PC-3 (cell line): ENCODE measurements at regions not wholly inside any gene's neighbourhood (a gene's known extent, or its start where the extent isn't known, plus 50 kb on each side); places are given as distances from the start of the nearest gene placed in this dataset.
"Not testable (repeated sequence)": the region's sequence is repeated elsewhere in the genome, so short reads cannot be mapped to it uniquely, and the experiment has no call there.

ENCODE experiments used
- ATAC-seq: fragments of 200-7000 bp; cut with Tn5 transposase; 2 replicates; pipeline ENCODE4 v1.9.1; 2020; ENCODE audit warnings: mild to moderate bottlenecking, moderate library complexity
- BruUV-seq: library from RNA; stranded (reverse); fragments of 400-500 nt; replicated peaks from 2 replicates; lab custom pipeline; 2021; lab: Mats Ljungman, UMichigan
- CTCF ChIA-PET: fragments of 300-600 bp; sonication (Branson Sonifier 250); formaldehyde crosslinking; loops from one replicate; lab custom pipeline; 2022; ENCODE audit warnings: antibody characterized with exemption; lab: Charles Lee
- POLR2A ChIA-PET: fragments of 300-600 bp; sonication (Branson Sonifier 250); formaldehyde crosslinking; loops from one replicate; lab custom pipeline; 2022; ENCODE audit warnings: antibody characterized with exemption; ENCODE audit not compliant: unreplicated experiment; lab: Charles Lee
- DNase-seq: peaks from one replicate; pipeline ENCODE4 v3.0.0-alpha.2; 2015
- H2AFZ ChIP-seq: fragments of 300-600 bp; sonication (generic); 2 replicates; pipeline ENCODE4 v1.6.0; 2016; ENCODE audit warnings: antibody characterized with exemption, low read length
- H3F3A ChIP-seq: fragments of 300-600 bp; sonication (generic); one replicate; pipeline ENCODE4 v1.6.0; 2017; ENCODE audit warnings: antibody characterized with exemption, low read length, control low read depth, mild to moderate bottlenecking; ENCODE audit not compliant: unreplicated experiment
- H3K27ac ChIP-seq: fragments of 300-600 bp; sonication (generic); 2 replicates; pipeline ENCODE4 v1.5.1; 2016; ENCODE audit warnings: mild to moderate bottlenecking, low read length
- H3K27me3 ChIP-seq: fragments of 300-600 bp; sonication (generic); 2 replicates; pipeline ENCODE4 v1.6.1; 2016; ENCODE audit warnings: low read length, mixed read lengths
- H3K36me3 ChIP-seq: fragments of 300-600 bp; sonication (generic); 2 replicates; pipeline ENCODE4 v1.6.1; 2016; ENCODE audit warnings: low read depth, mixed run types, low read length, mixed read lengths
- H3K4me1 ChIP-seq: fragments of 300-600 bp; sonication (generic); 2 replicates; pipeline ENCODE4 v1.5.1; 2016; ENCODE audit warnings: low read length; ENCODE audit not compliant: insufficient read depth
- H3K4me2 ChIP-seq: fragments of 300-600 bp; sonication (generic); 2 replicates; pipeline ENCODE4 v1.6.0; 2016; ENCODE audit warnings: low read length
- H3K4me3 ChIP-seq: fragments of 300-600 bp; sonication (generic); 2 replicates; pipeline ENCODE4 v1.5.1; 2016; ENCODE audit warnings: mild to moderate bottlenecking, low read length, mixed read lengths
- H3K79me2 ChIP-seq: fragments of 300-600 bp; sonication (generic); 2 replicates; pipeline ENCODE4 v1.6.1; 2017; ENCODE audit warnings: low read length, mixed read lengths
- H3K9ac ChIP-seq: fragments of 300-600 bp; sonication (generic); 2 replicates; pipeline ENCODE4 v1.6.0; 2016; ENCODE audit warnings: mild to moderate bottlenecking, low read length
- H3K9me2 ChIP-seq: fragments of 300-600 bp; sonication (generic); replicated peaks from 2 replicates; pipeline ENCODE4 v1.6.1; 2016; ENCODE audit warnings: mixed run types, low read length, mixed read lengths
- H3K9me3 ChIP-seq: fragments of 300-600 bp; sonication (generic); 2 replicates; pipeline ENCODE4 v1.6.1; 2016; ENCODE audit warnings: low read length, mixed read lengths
- H4K20me1 ChIP-seq: fragments of 300-600 bp; sonication (generic); 2 replicates; pipeline ENCODE4 v1.6.1; 2016; ENCODE audit warnings: low read length, mixed read lengths
- EZH2 ChIP-seq: fragments of 300-600 bp; sonication (generic); IDR thresholded peaks from one replicate; pipeline ENCODE4 v1.6.1; 2017; ENCODE audit warnings: antibody characterized with exemption, mild to moderate bottlenecking, low read length; ENCODE audit not compliant: unreplicated experiment
- EZH2phosphoT487 ChIP-seq: fragments of 300-600 bp; sonication (generic); IDR thresholded peaks from 2 replicates; pipeline ENCODE4 v1.6.1; 2018; ENCODE audit warnings: mild to moderate bottlenecking, antibody characterized with exemption, low read length, borderline replicate concordance
- intact Hi-C: fragments of 100-400 bp; cut with micrococcal nuclease; formaldehyde crosslinking; loops from 2 replicates; pipeline ENCODE4 v1.9.0; 2023
- TF ChIP-seq, protein P1 (sequence below): fragments of 300-600 bp; sonication (generic); conservative IDR thresholded peaks from 2 replicates; pipeline ENCODE4 v1.5.1; 2017; ENCODE audit warnings: antibody characterized with exemption, low read depth, mild to moderate bottlenecking, low read length

GRCh38 chr2:235227590-235227989 lies 266.3 kb upstream of the AGAP1 start:
- POLR2A ChIA-PET, result no interaction called here
- ATAC-seq (no peak), DNase-seq (no peak)
- TF ChIP-seq EZH2, result no peak
- H3F3A ChIP-seq, result no peaks in the 10 kb centered on the region
- H3K9me2 ChIP-seq, result no peaks in the 10 kb centered on the region
- intact Hi-C loops, result no loop called here
- no peaks in the 10 kb centered on the region for H3K36me3 ChIP-seq
- BruUV-seq, result no TSS peak
- no peak overlapping the region for H3K4me2 ChIP-seq
- CTCF ChIA-PET, result no interaction called here
- H3K4me3 ChIP-seq, result no peak overlapping the region
- H3K27me3 ChIP-seq, result no peaks in the 10 kb centered on the region
- no peak overlapping the region for H3K9ac ChIP-seq
- no peak overlapping the region for H2AFZ ChIP-seq
- H3K4me1 ChIP-seq, result peaks cover 4% of the 10 kb centered on the region; the same call in 1 of the 2 replicates
- no peaks in the 10 kb centered on the region for H3K79me2 ChIP-seq
- no peaks in the 10 kb centered on the region for H3K9me3 ChIP-seq
- H4K20me1 ChIP-seq, result no peaks in the 10 kb centered on the region
- no peak overlapping the region for H3K27ac ChIP-seq

DNA sequence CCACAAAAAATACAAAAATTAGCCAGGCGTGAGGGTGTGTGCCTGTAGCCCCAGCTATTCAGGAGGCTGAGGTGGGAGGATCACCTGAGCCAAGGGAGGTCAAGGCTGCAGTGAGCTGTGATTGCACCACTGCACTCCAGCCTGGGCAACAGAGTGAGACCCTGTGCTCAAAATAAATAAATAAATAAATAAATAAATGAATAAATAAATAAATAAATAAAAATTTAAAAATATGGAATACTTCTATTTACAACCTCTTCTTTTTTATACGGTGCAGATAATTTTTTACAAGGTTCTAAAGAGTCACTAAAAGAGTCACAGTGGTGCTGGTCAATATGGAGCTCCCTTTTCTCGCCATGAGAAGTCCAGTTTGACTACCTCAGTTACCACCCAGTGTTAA lies 265.4 kb upstream of the AGAP1 start:
- H3K79me2 ChIP-seq, H3K9me3 ChIP-seq, BruUV-seq, H3K36me3 ChIP-seq, DNase-seq, CTCF ChIA-PET, H3K4me1 ChIP-seq, H3K9me2 ChIP-seq, H3F3A ChIP-seq, H3K4me3 ChIP-seq, H4K20me1 ChIP-seq, ATAC-seq, POLR2A ChIA-PET, intact Hi-C loops, H3K4me2 ChIP-seq, H2AFZ ChIP-seq, H3K27ac ChIP-seq, H3K27me3 ChIP-seq, H3K9ac ChIP-seq: not testable (repeated sequence)

DNA sequence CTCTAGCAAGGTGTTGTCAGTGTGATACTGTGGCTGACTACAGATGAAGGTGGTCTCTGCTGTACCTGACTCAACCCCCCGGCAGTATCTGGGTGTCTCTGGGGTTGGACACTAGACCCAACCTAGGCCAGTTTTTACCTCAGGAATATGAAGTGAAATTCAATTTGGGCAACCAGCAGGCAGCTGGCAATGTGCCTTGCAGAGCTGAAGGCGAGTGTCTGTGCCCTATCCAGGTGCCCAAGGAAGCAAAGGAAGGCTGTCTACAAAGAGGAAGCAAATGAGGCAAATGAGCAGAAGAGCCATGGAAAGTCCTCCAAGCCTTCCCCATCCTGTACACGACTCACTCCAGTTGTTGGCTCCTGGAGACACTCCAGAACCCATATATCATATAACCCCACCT lies 264.6 kb upstream of the AGAP1 start:
- BruUV-seq, result no TSS peak
- CTCF ChIA-PET, result no interaction called here

More for the DNA sequence above, 264.6 kb upstream of the AGAP1 start:
- Histone ChIP-seq H3K79me2 (no peaks in the 10 kb centered on the region), H4K20me1 (no peaks in the 10 kb centered on the region), H3K9me3 (no peaks in the 10 kb centered on the region), H3K9ac (no peak overlapping the region), H3K27ac (no peak overlapping the region), H3K4me2 (no peak overlapping the region), H3K36me3 (no peaks in the 10 kb centered on the region), H3K4me3 (no peak overlapping the region), H2AFZ (no peak overlapping the region), H3K4me1 (peaks cover 4% of the 10 kb centered on the region; the same call in 1 of the 2 replicates), H3K9me2 (no peaks in the 10 kb centered on the region), H3K27me3 (no peaks in the 10 kb centered on the region), H3F3A (no peaks in the 10 kb centered on the region)
- POLR2A ChIA-PET, result no interaction called here
- intact Hi-C loops, result no loop called here
- TF ChIP-seq, protein P1, sequence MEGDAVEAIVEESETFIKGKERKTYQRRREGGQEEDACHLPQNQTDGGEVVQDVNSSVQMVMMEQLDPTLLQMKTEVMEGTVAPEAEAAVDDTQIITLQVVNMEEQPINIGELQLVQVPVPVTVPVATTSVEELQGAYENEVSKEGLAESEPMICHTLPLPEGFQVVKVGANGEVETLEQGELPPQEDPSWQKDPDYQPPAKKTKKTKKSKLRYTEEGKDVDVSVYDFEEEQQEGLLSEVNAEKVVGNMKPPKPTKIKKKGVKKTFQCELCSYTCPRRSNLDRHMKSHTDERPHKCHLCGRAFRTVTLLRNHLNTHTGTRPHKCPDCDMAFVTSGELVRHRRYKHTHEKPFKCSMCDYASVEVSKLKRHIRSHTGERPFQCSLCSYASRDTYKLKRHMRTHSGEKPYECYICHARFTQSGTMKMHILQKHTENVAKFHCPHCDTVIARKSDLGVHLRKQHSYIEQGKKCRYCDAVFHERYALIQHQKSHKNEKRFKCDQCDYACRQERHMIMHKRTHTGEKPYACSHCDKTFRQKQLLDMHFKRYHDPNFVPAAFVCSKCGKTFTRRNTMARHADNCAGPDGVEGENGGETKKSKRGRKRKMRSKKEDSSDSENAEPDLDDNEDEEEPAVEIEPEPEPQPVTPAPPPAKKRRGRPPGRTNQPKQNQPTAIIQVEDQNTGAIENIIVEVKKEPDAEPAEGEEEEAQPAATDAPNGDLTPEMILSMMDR, result no peak
- TF ChIP-seq EZH2 (no peak), EZH2phosphoT487 (no peak)
- DNase-seq (no peak), ATAC-seq (no peak)
